HepG2 (cell line): ENCODE measurements at regions not wholly inside any gene's neighbourhood (a gene's known extent, or its start where the extent isn't known, plus 50 kb on each side); places are given as distances from the start of the nearest gene placed in this dataset.
A peak's percentile ranks its signal among the peaks of the same experiment; 100 is the strongest.

Experiments
- AHR ChIP-seq: IDR thresholded peaks from 2 replicates; pipeline ENCODE4 v1.6.1; 2018; ENCODE audit warnings: missing genetic modification reagents, missing compliant biosample characterization
- ATF3 ChIP-seq: sonication (generic); formaldehyde crosslinking; IDR thresholded peaks from 2 replicates; pipeline ENCODE4 v1.4.0; 2020; ENCODE audit warnings: missing genetic modification reagents
- CSRNP2 ChIP-seq: sonication (generic); formaldehyde crosslinking; conservative IDR thresholded peaks from 2 replicates; pipeline ENCODE4 v1.8.0; 2022; ENCODE audit warnings: low read depth, missing genetic modification reagents
- CTCF ChIP-seq: sonication (generic); formaldehyde crosslinking; IDR thresholded peaks from 2 replicates; pipeline ENCODE4 v1.5.0; 2020; ENCODE audit warnings: mild to moderate bottlenecking, missing genetic modification reagents, moderate library complexity
- DPF2 ChIP-seq: sonication (generic); formaldehyde crosslinking; IDR thresholded peaks from 2 replicates; pipeline ENCODE4 v1.4.0; 2020; ENCODE audit warnings: mild to moderate bottlenecking, low read depth, missing genetic modification reagents, borderline replicate concordance
- HCFC1 ChIP-seq: fragments of 150-350 bp; IDR thresholded peaks from 2 replicates; pipeline ENCODE4 v1.6.1; 2014; ENCODE audit warnings: low read depth, low read length
- KLF13 ChIP-seq: sonication (generic); formaldehyde crosslinking; IDR thresholded peaks from 2 replicates; pipeline ENCODE4 v1.4.0; 2020; ENCODE audit warnings: mild to moderate bottlenecking, missing genetic modification reagents
- MBD4 ChIP-seq: IDR thresholded peaks from 2 replicates; pipeline ENCODE4 v1.6.1; 2012; ENCODE audit warnings: low read length, inconsistent platforms, borderline replicate concordance
- MED1 ChIP-seq: sonication (generic); formaldehyde crosslinking; IDR thresholded peaks from 2 replicates; pipeline ENCODE4 v1.4.0; 2020; ENCODE audit warnings: missing genetic modification reagents
- NCOR1 ChIP-seq: fragments of 200-600 bp; sonication (generic); IDR thresholded peaks from 2 replicates; pipeline ENCODE4 v1.7.0; 2017; ENCODE audit warnings: antibody characterized with exemption, low read length, borderline replicate concordance
- NFIB ChIP-seq: sonication (generic); formaldehyde crosslinking; IDR thresholded peaks from 2 replicates; pipeline ENCODE4 v1.9.0; 2021; ENCODE audit warnings: missing genetic modification reagents, mild to moderate bottlenecking, borderline replicate concordance
- NR2F1 ChIP-seq, 2 experiments: fragments of 450-650 bp in 1 of 2; formaldehyde crosslinking in 1 of 2; IDR thresholded peaks; 2 replicates each; pipeline versions ENCODE4 v1.5.0 to v1.6.1; 2016 to 2020; ENCODE audit warnings: mild to moderate bottlenecking in 1 of 2, missing compliant biosample characterization in 1 of 2, missing genetic modification reagents in 1 of 2, moderate library complexity in 1 of 2
- THAP7 ChIP-seq: sonication (generic); formaldehyde crosslinking; IDR thresholded peaks from 2 replicates; pipeline ENCODE4 v1.8.1; 2023; ENCODE audit warnings: mild to moderate bottlenecking, missing genetic modification reagents
- YEATS4 ChIP-seq: sonication (generic); formaldehyde crosslinking; IDR thresholded peaks from 2 replicates; pipeline ENCODE4 v1.4.0; 2020; ENCODE audit warnings: missing genetic modification reagents, borderline replicate concordance
- ZBTB26 ChIP-seq: IDR thresholded peaks from 2 replicates; pipeline ENCODE4 v1.6.1; 2016; ENCODE audit warnings: missing compliant biosample characterization, missing genetic modification reagents, borderline replicate concordance
- ZIK1 ChIP-seq: sonication (generic); formaldehyde crosslinking; IDR thresholded peaks from 2 replicates; pipeline ENCODE4 v1.5.0; 2020; ENCODE audit warnings: mild to moderate bottlenecking, low read depth, missing genetic modification reagents, borderline replicate concordance
- ZMYM2 ChIP-seq: sonication (generic); formaldehyde crosslinking; IDR thresholded peaks from 2 replicates; pipeline ENCODE4 v1.8.0; 2022; ENCODE audit warnings: mild to moderate bottlenecking, missing genetic modification reagents
- ZNF224 ChIP-seq: sonication (generic); formaldehyde crosslinking; IDR thresholded peaks from 2 replicates; pipeline ENCODE4 v1.5.0; 2020; ENCODE audit warnings: mild to moderate bottlenecking, missing genetic modification reagents
- ZNF282 ChIP-seq: fragments of 450-650 bp; IDR thresholded peaks from 2 replicates; pipeline ENCODE4 v1.6.1; 2018; ENCODE audit not compliant: partially characterized antibody
- ZNF326 ChIP-seq: sonication (generic); formaldehyde crosslinking; IDR thresholded peaks from 2 replicates; pipeline ENCODE4 v1.4.0; 2020; ENCODE audit warnings: missing genetic modification reagents, borderline replicate concordance
- ZNF747 ChIP-seq: sonication (generic); formaldehyde crosslinking; IDR thresholded peaks from 2 replicates; pipeline ENCODE4 v1.8.1; 2023; ENCODE audit warnings: missing genetic modification reagents, mild to moderate bottlenecking, borderline replicate concordance
- ZNF766 ChIP-seq: sonication (generic); formaldehyde crosslinking; IDR thresholded peaks from 2 replicates; pipeline ENCODE4 v1.5.0; 2020; ENCODE audit warnings: missing genetic modification reagents, borderline replicate concordance
- ZNF784 ChIP-seq: sonication (generic); formaldehyde crosslinking; IDR thresholded peaks from 2 replicates; pipeline ENCODE4 v1.5.1; 2020; ENCODE audit warnings: missing genetic modification reagents, mild to moderate bottlenecking, borderline replicate concordance

- TF ChIP-seq CTCF (CRISPR knock-in tag), result no peak
- TF ChIP-seq ZNF784 (CRISPR knock-in tag), result peak; percentile 43
- no peak; the same call in 1 of the 2 replicates for TF ChIP-seq ZNF747 (CRISPR knock-in tag)
- no peak for TF ChIP-seq KLF13 (CRISPR knock-in tag)
- TF ChIP-seq ZNF766 (CRISPR knock-in tag), result no peak
- TF ChIP-seq MBD4, result no peak
- TF ChIP-seq ZMYM2, result 0 out of 2 replicates have a peak, but pooled peaks have one; percentile 9
- TF ChIP-seq DPF2 (CRISPR knock-in tag), result peak; percentile 97
- peak; percentile 68 for TF ChIP-seq ZNF224 (CRISPR knock-in tag)
- TF ChIP-seq NFIB (CRISPR knock-in tag), result no peak
- no peak for TF ChIP-seq ZNF326 (CRISPR knock-in tag)
- TF ChIP-seq THAP7 (CRISPR knock-in tag), result no peak
- no peak for TF ChIP-seq CSRNP2 (CRISPR knock-in tag)
- no peak for TF ChIP-seq HCFC1
- no peak for TF ChIP-seq NR2F1 (CRISPR knock-in tag; IDR thresholded peaks at IDR 0.05)
- no peak; the same call in none of the 2 replicates for TF ChIP-seq AHR (CRISPR knock-in tag)
- peak; percentile 48; the same call in 1 of the 2 replicates for TF ChIP-seq NCOR1
- TF ChIP-seq ZBTB26, result peak; percentile 30; the same call in 1 of the 2 replicates
- peak; percentile 85 for TF ChIP-seq MED1 (CRISPR knock-in tag)
- 0 out of 2 replicates have a peak, but pooled peaks have one; percentile 27 for TF ChIP-seq ZIK1 (CRISPR knock-in tag)
- peak; percentile 32; the same call in 1 of the 2 replicates for TF ChIP-seq YEATS4
- no peak for TF ChIP-seq ZNF282
- no peak for TF ChIP-seq ATF3
Observed at GRCh38 chr17:72518753-72519597, 398.2 kb downstream of the SOX9 start (continued).
